HEK293 (cell line): ENCODE measurements at regions not wholly inside any gene's neighbourhood (a gene's known extent, or its start where the extent isn't known, plus 50 kb on each side); places are given as distances from the start of the nearest gene placed in this dataset.

Experiments
- CTCF ChIA-PET: fragments of 350-600 bp; formaldehyde crosslinking; extraction: SDS; loops from one replicate; lab custom pipeline; 2021; ENCODE audit warnings: antibody characterized with exemption; lab: Yijun Ruan, JAX
- POLR2A ChIA-PET: fragments of 300-600 bp; formaldehyde crosslinking; extraction: SDS; loops from one replicate; lab custom pipeline; 2020; ENCODE audit warnings: antibody characterized with exemption, inconsistent platforms; lab: Yijun Ruan, JAX
- H3K27ac ChIP-seq: fragments of 200-500 bp; sonication (Bioruptor generic); 2 replicates; pipeline ENCODE4 v1.5.1; 2014; ENCODE audit warnings: low read depth, low read length, control low read depth, inconsistent platforms; ENCODE audit errors: extremely low read depth
- H3K36me3 ChIP-seq, 2 experiments: fragments of 200-500 bp in 1 of 2; sonication (Bioruptor generic) in 1 of 2; 1 replicate in 1 of 2; 2 replicates in 1 of 2; pipeline ENCODE4 v1.5.1; 2014 to 2017; ENCODE audit warnings: inconsistent platforms in 2 of 2, low read length in 2 of 2; ENCODE audit not compliant: control insufficient read depth in 2 of 2, insufficient read depth in 1 of 2
- H3K4me1 ChIP-seq: fragments of 200-500 bp; sonication (Bioruptor generic); 2 replicates; pipeline ENCODE4 v1.5.1; 2014; ENCODE audit warnings: mild to moderate bottlenecking, low read length, inconsistent platforms; ENCODE audit not compliant: control insufficient read depth, insufficient read depth
- H3K4me3 ChIP-seq: 2 replicates; pipeline ENCODE4 v1.5.1; 2011; ENCODE audit warnings: low read depth, mild to moderate bottlenecking, control low read depth, low read length, moderate library complexity
- H3K9me3 ChIP-seq: fragments of 200-500 bp; sonication (Bioruptor generic); 2 replicates; pipeline ENCODE4 v1.5.1; 2014; ENCODE audit warnings: low read depth, low read length, inconsistent platforms; ENCODE audit not compliant: control insufficient read depth, insufficient read depth
- EGR2 ChIP-seq: fragments of 450-650 bp; formaldehyde crosslinking; IDR thresholded peaks from 2 replicates; pipeline ENCODE4 v1.5.1; 2016; ENCODE audit warnings: low read depth, missing biosample characterization, missing genetic modification characterization
- HOXA7 ChIP-seq: sonication (generic); formaldehyde crosslinking; IDR thresholded peaks from 2 replicates; pipeline ENCODE4 v1.8.1; 2022; ENCODE audit warnings: missing genetic modification reagents, borderline replicate concordance
- HOXD13 ChIP-seq: sonication (generic); formaldehyde crosslinking; IDR thresholded peaks from 2 replicates; pipeline ENCODE4 v1.8.0; 2022; ENCODE audit warnings: missing genetic modification reagents, borderline replicate concordance
- KLF1 ChIP-seq: fragments of 450-650 bp; formaldehyde crosslinking; IDR thresholded peaks from 2 replicates; pipeline ENCODE4 v1.5.1; 2016; ENCODE audit warnings: missing biosample characterization, missing genetic modification characterization
- KLF17 ChIP-seq: fragments of 450-650 bp; formaldehyde crosslinking; IDR thresholded peaks from 2 replicates; pipeline ENCODE4 v1.5.1; 2016; ENCODE audit warnings: missing biosample characterization, missing genetic modification characterization
- PRDM4 ChIP-seq: fragments of 450-650 bp; formaldehyde crosslinking; IDR thresholded peaks from 2 replicates; pipeline ENCODE4 v1.5.1; 2017; ENCODE audit warnings: missing biosample characterization, missing genetic modification characterization
- SP7 ChIP-seq: fragments of 450-650 bp; formaldehyde crosslinking; IDR thresholded peaks from 2 replicates; pipeline ENCODE4 v1.5.1; 2016; ENCODE audit warnings: missing biosample characterization, missing genetic modification characterization
- TSHZ1 ChIP-seq: fragments of 450-650 bp; formaldehyde crosslinking; IDR thresholded peaks from 2 replicates; pipeline ENCODE4 v1.5.1; 2016; ENCODE audit warnings: missing biosample characterization, missing genetic modification characterization, borderline replicate concordance
- ZFHX2 ChIP-seq: fragments of 450-650 bp; formaldehyde crosslinking; conservative IDR thresholded peaks from 2 replicates; pipeline ENCODE4 v1.5.1; 2016; ENCODE audit warnings: missing biosample characterization, missing genetic modification characterization
- ZFP41 ChIP-seq: fragments of 450-650 bp; formaldehyde crosslinking; IDR thresholded peaks from 2 replicates; pipeline ENCODE4 v1.5.1; 2016; ENCODE audit warnings: missing biosample characterization, missing genetic modification characterization, borderline replicate concordance
- ZFP69B ChIP-seq: fragments of 450-650 bp; formaldehyde crosslinking; IDR thresholded peaks from 2 replicates; pipeline ENCODE4 v1.5.1; 2016; ENCODE audit warnings: missing biosample characterization, missing genetic modification characterization
- ZIC2 ChIP-seq: fragments of 450-650 bp; formaldehyde crosslinking; IDR thresholded peaks from 2 replicates; pipeline ENCODE4 v1.5.1; 2016; ENCODE audit warnings: missing biosample characterization, missing genetic modification characterization
- ZNF114 ChIP-seq: fragments of 450-650 bp; formaldehyde crosslinking; IDR thresholded peaks from 2 replicates; pipeline ENCODE4 v1.5.0; 2017; ENCODE audit warnings: missing biosample characterization, missing genetic modification characterization
- ZNF133 ChIP-seq: fragments of 450-650 bp; formaldehyde crosslinking; IDR thresholded peaks from 2 replicates; pipeline ENCODE4 v1.5.1; 2016; ENCODE audit warnings: missing biosample characterization, missing genetic modification characterization
- ZNF16 ChIP-seq: fragments of 450-650 bp; formaldehyde crosslinking; IDR thresholded peaks from 2 replicates; pipeline ENCODE4 v1.5.1; 2016; ENCODE audit warnings: low read depth, missing biosample characterization, missing genetic modification characterization
- ZNF174 ChIP-seq: fragments of 450-650 bp; formaldehyde crosslinking; IDR thresholded peaks from 2 replicates; pipeline ENCODE4 v1.5.0; 2017; ENCODE audit warnings: missing biosample characterization, mild to moderate bottlenecking, missing genetic modification characterization
- ZNF26 ChIP-seq: fragments of 450-650 bp; formaldehyde crosslinking; IDR thresholded peaks from 2 replicates; pipeline ENCODE4 v1.5.1; 2016; ENCODE audit warnings: missing biosample characterization, missing genetic modification characterization
- ZNF37A ChIP-seq: fragments of 450-650 bp; IDR thresholded peaks from 2 replicates; pipeline ENCODE4 v1.5.1; 2018; ENCODE audit warnings: missing biosample characterization, missing genetic modification characterization
- ZNF404 ChIP-seq: fragments of 450-650 bp; formaldehyde crosslinking; IDR thresholded peaks from 2 replicates; pipeline ENCODE4 v1.5.1; 2017; ENCODE audit warnings: missing biosample characterization, missing genetic modification characterization
- ZNF488 ChIP-seq: fragments of 450-650 bp; formaldehyde crosslinking; IDR thresholded peaks from 2 replicates; pipeline ENCODE4 v1.5.1; 2016; ENCODE audit warnings: missing biosample characterization, missing genetic modification characterization
- ZNF514 ChIP-seq: fragments of 450-650 bp; formaldehyde crosslinking; IDR thresholded peaks from 2 replicates; pipeline ENCODE4 v1.5.1; 2016; ENCODE audit warnings: missing biosample characterization, missing genetic modification characterization
- ZNF521 ChIP-seq: fragments of 450-650 bp; formaldehyde crosslinking; IDR thresholded peaks from 2 replicates; pipeline ENCODE4 v1.5.1; 2017; ENCODE audit warnings: missing biosample characterization, mild to moderate bottlenecking, missing genetic modification characterization
- ZNF548 ChIP-seq: fragments of 450-650 bp; formaldehyde crosslinking; IDR thresholded peaks from 2 replicates; pipeline ENCODE4 v1.5.1; 2016; ENCODE audit warnings: missing biosample characterization, missing genetic modification characterization
- ZNF558 ChIP-seq: fragments of 450-650 bp; formaldehyde crosslinking; IDR thresholded peaks from 2 replicates; pipeline ENCODE4 v1.5.1; 2016; ENCODE audit warnings: missing biosample characterization, missing genetic modification characterization
- ZNF610 ChIP-seq: fragments of 450-650 bp; formaldehyde crosslinking; IDR thresholded peaks from 2 replicates; pipeline ENCODE4 v1.5.1; 2016; ENCODE audit warnings: missing biosample characterization, missing genetic modification characterization, borderline replicate concordance
- ZNF621 ChIP-seq: fragments of 450-650 bp; formaldehyde crosslinking; IDR thresholded peaks from 2 replicates; pipeline ENCODE4 v1.5.1; 2017; ENCODE audit warnings: missing biosample characterization, missing genetic modification characterization
- ZNF792 ChIP-seq: fragments of 450-650 bp; formaldehyde crosslinking; IDR thresholded peaks from 2 replicates; pipeline ENCODE4 v1.5.1; 2016; ENCODE audit warnings: missing biosample characterization, missing genetic modification characterization
- ZSCAN23 ChIP-seq: fragments of 450-650 bp; formaldehyde crosslinking; IDR thresholded peaks from 2 replicates; pipeline ENCODE4 v1.5.1; 2016; ENCODE audit warnings: missing biosample characterization, missing genetic modification characterization

GRCh38 chr13:74452176-74452575, 318.0 kb upstream of the KLF12 start (continued):
- TF ChIP-seq HOXA7 (CRISPR knock-in tag) (no peak), ZIC2 (tag by site-specific recombination) (no peak), HOXD13 (no peak), ZNF404 (tag by site-specific recombination) (no peak), SP7 (no peak)

- no peaks in the 10 kb centered on the region for H3K36me3 ChIP-seq
- POLR2A ChIA-PET, result no interaction called here
- TF ChIP-seq ZNF792 (tag by site-specific recombination), result no peak
- no peak for TF ChIP-seq ZNF558 (tag by site-specific recombination)
- no peak for TF ChIP-seq ZFP69B (tag by site-specific recombination)
- TF ChIP-seq ZNF114 (tag by site-specific recombination), result no peak
- no peak for TF ChIP-seq SP7
- TF ChIP-seq ZFHX2 (tag by site-specific recombination), result no peak
- TF ChIP-seq ZNF16 (tag by site-specific recombination), result no peak
- TF ChIP-seq PRDM4 (tag by site-specific recombination), result no peak
- TF ChIP-seq ZNF133 (tag by site-specific recombination), result no peak
- TF ChIP-seq, all 188 proteins: peak for 0
- Histone ChIP-seq H3K4me1 (no peaks in the 10 kb centered on the region), H3K4me3 (no peak overlapping the region), H3K27ac (no peak overlapping the region), H3K9me3 (no peaks in the 10 kb centered on the region)
- CTCF ChIA-PET, result no interaction called here
These were observed 316.8 kb upstream of the KLF12 start for GRCh38 chr13:74450964-74451363.

- ChIA-PET POLR2A (no interaction called here), CTCF (interaction anchor here (0.5 kb wide), 1 partner anchor 143 kb away, joined by 3 read pairs; no protein-coding TSS in a partner anchor)
- H3K36me3 ChIP-seq, result no peaks in the 10 kb centered on the region
- no peak overlapping the region for H3K27ac ChIP-seq
- H3K4me3 ChIP-seq, result no peak overlapping the region
- H3K9me3 ChIP-seq, result no peaks in the 10 kb centered on the region
- no peaks in the 10 kb centered on the region for H3K4me1 ChIP-seq
- TF ChIP-seq EGR2 (tag by site-specific recombination), result no peak
- TF ChIP-seq ZNF488 (tag by site-specific recombination), result no peak
- no peak for TF ChIP-seq ZSCAN23 (tag by site-specific recombination)
- no peak for TF ChIP-seq ZFP41
- no peak for TF ChIP-seq ZNF621
- TF ChIP-seq KLF17 (tag by site-specific recombination), result no peak
- TF ChIP-seq ZNF37A (tag by site-specific recombination), result no peak
- TF ChIP-seq ZNF174 (tag by site-specific recombination), result no peak
- TF ChIP-seq ZNF610 (tag by site-specific recombination), result no peak
- TF ChIP-seq ZNF548 (tag by site-specific recombination), result no peak
- TF ChIP-seq KLF1 (tag by site-specific recombination), result no peak
- no peak for TF ChIP-seq ZNF521 (tag by site-specific recombination)
- no peak for TF ChIP-seq ZNF514 (tag by site-specific recombination)
- TF ChIP-seq ZNF26 (tag by site-specific recombination), result no peak
- TF ChIP-seq TSHZ1 (tag by site-specific recombination), result no peak
These were observed 316.3 kb upstream of the KLF12 start for GRCh38 chr13:74450525-74450845.
